Esophagus muscularis mucosa (tissue), 4 donors: ENCODE measurements at regions not wholly inside any gene's neighbourhood (a gene's known extent, or its start where the extent isn't known, plus 50 kb on each side); places are given as distances from the start of the nearest gene placed in this dataset.

Experiments used
- EP300 ChIP-seq: sonication (generic); formaldehyde crosslinking; IDR thresholded peaks from one replicate; pipeline ENCODE4 v1.6.1; 2017; ENCODE audit warnings: antibody characterized with exemption
- POLR2A ChIP-seq: fragments of 450-650 bp; IDR thresholded peaks from one replicate; pipeline ENCODE4 v1.6.1; 2017; ENCODE audit warnings: antibody characterized with exemption, moderate library complexity, mild to moderate bottlenecking, low read depth
- POLR2AphosphoS5 ChIP-seq, 2 donors: sonication (generic); formaldehyde crosslinking; IDR thresholded peaks; one replicate each; pipeline ENCODE4 v1.6.1; 2017; ENCODE audit warnings: antibody characterized with exemption in 2 of 2
- TF ChIP-seq, protein P1 (sequence below), 3 experiments: fragments of 200-600 bp in 2 of 3; fragments of 450-650 bp in 1 of 3; sonication (generic) in 2 of 3; IDR thresholded peaks; one replicate each; pipeline ENCODE4 v1.5.1; 2017 to 2019; ENCODE audit warnings: antibody characterized with exemption in 3 of 3, mild to moderate bottlenecking in 2 of 3, moderate library complexity in 1 of 3

DNA sequence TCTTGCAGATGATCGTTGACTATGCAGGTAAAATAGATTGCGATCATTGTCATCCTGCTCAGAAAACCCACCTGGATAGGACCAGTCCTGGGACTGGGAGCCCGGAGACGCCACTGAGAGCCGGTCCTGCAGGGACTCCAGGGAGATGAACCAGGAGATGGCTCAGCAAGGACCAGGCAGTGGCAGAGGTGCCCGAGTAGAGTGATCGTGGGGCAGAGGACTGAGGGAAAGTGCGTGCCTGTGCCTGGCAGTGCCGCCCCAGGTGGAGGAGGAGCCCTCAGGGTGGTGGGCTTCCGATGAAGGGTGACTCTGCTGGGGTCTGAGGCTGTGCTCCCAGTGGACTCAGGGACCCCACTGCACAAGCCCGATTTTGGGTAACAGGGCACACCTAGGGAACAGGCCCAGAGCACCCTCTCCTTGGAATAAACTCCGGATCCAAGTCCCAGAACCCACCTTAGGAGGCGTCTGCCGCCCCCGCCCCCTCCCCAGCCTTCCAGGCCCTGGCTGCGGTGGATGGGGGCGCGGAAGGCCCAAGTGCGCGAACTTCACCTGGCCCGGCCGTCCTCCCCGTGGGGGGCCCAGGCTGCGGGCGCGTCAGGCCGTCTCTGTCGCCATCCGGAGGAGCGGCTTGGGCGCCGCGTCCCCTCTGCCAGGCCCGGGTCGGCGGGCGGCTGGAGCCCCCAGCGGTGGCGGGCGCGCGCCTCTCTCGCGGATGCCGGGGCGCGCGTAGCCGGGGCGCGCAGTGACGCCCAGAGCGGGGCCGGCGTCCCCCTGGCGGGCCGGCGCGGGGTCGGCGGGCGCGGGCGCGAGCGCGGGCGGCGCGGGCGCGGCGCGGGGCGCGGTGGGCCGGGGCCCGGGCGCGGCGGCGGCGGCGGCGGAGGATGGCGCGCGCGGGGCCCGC lies 1338.8 kb downstream of the BRD1 start:
- TF ChIP-seq, protein P1, sequence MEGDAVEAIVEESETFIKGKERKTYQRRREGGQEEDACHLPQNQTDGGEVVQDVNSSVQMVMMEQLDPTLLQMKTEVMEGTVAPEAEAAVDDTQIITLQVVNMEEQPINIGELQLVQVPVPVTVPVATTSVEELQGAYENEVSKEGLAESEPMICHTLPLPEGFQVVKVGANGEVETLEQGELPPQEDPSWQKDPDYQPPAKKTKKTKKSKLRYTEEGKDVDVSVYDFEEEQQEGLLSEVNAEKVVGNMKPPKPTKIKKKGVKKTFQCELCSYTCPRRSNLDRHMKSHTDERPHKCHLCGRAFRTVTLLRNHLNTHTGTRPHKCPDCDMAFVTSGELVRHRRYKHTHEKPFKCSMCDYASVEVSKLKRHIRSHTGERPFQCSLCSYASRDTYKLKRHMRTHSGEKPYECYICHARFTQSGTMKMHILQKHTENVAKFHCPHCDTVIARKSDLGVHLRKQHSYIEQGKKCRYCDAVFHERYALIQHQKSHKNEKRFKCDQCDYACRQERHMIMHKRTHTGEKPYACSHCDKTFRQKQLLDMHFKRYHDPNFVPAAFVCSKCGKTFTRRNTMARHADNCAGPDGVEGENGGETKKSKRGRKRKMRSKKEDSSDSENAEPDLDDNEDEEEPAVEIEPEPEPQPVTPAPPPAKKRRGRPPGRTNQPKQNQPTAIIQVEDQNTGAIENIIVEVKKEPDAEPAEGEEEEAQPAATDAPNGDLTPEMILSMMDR (IDR thresholded peaks at IDR 0.05): no peak
- no peak for TF ChIP-seq POLR2A
- TF ChIP-seq POLR2AphosphoS5 (IDR thresholded peaks at IDR 0.05): no peak
- no peak for TF ChIP-seq EP300
